ENCODE measurements at regions not wholly inside any gene's neighbourhood (a gene's known extent, or its start where the extent isn't known, plus 50 kb on each side); places are given as distances from the start of the nearest gene placed in this dataset.

DNA sequence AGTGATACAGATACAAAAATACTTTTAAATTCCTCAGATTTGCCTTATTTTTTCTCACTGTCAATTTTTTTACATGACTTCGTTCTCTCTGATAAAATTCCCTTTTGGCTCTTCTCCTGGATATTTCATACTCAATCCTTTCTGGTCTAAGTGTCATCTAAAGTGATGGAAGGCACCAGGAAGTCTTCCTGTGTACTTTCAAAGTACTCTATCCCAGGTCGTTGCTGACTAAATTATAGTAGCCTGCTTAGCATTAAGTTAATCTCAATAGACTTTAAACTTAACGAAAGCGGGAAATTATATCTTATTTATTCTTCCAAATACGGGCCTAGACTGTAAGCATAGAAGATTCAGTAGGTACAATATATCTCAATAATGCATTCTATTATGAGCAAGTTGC lies 67.8 kb downstream of the CASP12 start:
- FAIRE-seq (no peak), DNase-seq (ENCODE audit: insufficient read length, low spot score) (no peak)

DNA sequence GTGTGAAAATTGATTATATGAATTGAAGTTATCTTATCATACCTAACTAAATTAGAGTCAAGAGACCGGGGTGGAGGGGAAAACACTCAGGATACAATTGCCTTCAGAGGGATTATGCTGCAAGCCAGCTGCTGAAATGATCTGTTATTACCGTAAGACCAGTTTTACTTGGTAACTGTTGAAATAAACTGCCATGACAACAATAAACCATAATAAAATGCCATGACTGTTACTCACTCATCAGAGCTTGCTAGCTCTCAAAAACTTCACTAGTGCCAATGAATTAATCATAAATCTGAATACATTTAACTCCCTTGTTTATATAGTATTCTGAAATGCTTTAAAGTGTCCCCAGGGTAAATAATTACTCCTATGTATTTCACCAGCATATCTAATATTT lies 68.2 kb downstream of the CASP12 start:
- FAIRE-seq, result no peak
- DNase-seq (ENCODE audit: insufficient read length, low spot score), result no peak
- TF ChIP-seq, protein P1, sequence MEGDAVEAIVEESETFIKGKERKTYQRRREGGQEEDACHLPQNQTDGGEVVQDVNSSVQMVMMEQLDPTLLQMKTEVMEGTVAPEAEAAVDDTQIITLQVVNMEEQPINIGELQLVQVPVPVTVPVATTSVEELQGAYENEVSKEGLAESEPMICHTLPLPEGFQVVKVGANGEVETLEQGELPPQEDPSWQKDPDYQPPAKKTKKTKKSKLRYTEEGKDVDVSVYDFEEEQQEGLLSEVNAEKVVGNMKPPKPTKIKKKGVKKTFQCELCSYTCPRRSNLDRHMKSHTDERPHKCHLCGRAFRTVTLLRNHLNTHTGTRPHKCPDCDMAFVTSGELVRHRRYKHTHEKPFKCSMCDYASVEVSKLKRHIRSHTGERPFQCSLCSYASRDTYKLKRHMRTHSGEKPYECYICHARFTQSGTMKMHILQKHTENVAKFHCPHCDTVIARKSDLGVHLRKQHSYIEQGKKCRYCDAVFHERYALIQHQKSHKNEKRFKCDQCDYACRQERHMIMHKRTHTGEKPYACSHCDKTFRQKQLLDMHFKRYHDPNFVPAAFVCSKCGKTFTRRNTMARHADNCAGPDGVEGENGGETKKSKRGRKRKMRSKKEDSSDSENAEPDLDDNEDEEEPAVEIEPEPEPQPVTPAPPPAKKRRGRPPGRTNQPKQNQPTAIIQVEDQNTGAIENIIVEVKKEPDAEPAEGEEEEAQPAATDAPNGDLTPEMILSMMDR (IDR thresholded peaks at IDR 0.05; ENCODE audit: insufficient read depth, missing control alignments), result no peak

More for the DNA sequence above, 67.8 kb downstream of the CASP12 start:
- TF ChIP-seq, protein P1 (IDR thresholded peaks at IDR 0.05; ENCODE audit: insufficient read depth, missing control alignments), result no peak

DNA sequence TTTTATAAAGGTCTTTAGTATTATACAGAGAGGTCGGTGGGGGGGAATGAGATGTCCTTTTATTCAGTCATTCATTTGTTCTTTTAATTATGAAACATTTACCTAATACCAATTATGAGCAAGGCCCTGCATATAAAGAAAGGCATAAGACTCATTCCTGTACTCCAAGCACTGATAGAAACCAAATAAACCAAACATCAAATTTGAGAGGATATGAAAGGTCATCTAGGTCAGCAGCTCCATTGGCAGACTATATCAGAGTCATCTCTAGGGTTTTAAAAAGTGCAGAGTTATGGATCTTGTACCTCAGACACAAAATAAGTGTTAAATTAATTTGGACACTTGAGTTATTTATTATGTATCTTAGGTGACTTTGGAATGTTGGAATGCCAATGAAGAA lies 71.5 kb downstream of the CASP12 start:
- DNase-seq (ENCODE audit: insufficient read length, low spot score), result no peak

DNA sequence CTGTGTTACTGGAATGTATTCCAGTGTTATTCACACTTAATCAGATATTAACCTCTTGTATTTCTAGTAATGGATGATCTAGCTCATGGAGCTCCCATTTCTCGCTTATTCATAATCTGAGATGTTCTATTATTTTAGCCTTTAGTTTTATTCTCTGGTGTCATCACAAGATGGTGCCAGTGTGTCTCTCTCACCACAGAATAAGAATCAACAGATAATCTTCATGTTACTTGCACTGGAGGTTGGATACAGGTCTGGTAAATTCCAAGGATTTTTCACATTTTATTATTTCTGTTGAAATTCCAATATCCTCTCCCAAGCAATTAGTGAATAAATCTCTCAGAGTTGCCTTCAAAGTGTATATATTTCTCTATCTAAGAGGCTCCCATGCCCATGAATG lies 74.6 kb downstream of the CASP12 start:
- TF ChIP-seq, protein P1 (IDR thresholded peaks at IDR 0.05; ENCODE audit: insufficient read depth, missing control alignments), result no peak
- FAIRE-seq (no peak), DNase-seq (ENCODE audit: insufficient read length, low spot score) (no peak)

More for the DNA sequence above, 71.5 kb downstream of the CASP12 start:
- TF ChIP-seq, protein P1 (IDR thresholded peaks at IDR 0.05; ENCODE audit: insufficient read depth, missing control alignments), result no peak
- no peak for FAIRE-seq

DNA sequence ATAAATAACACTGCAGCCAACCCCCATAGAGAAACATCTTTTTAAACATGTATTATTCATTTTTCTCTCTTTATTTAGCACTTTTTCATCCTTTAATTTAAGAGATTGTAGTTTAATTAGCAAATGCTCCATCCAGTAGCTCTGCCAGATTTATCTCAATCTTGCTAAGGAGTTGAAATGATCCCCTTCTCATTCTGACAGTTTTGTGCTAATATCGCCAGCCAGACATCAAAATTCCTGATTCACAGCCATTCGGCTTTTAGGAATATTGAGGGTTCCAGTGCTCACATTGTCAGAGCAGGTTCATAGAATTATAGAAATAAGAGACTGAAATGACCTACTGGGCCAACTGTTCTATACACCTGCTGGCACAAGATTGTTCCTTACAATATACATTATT lies 77.8 kb downstream of the CASP12 start:
- TF ChIP-seq, protein P1 (IDR thresholded peaks at IDR 0.05; ENCODE audit: insufficient read depth, missing control alignments), result no peak
- FAIRE-seq, result no peak
- no peak for DNase-seq (ENCODE audit: insufficient read length, low spot score)

DNA sequence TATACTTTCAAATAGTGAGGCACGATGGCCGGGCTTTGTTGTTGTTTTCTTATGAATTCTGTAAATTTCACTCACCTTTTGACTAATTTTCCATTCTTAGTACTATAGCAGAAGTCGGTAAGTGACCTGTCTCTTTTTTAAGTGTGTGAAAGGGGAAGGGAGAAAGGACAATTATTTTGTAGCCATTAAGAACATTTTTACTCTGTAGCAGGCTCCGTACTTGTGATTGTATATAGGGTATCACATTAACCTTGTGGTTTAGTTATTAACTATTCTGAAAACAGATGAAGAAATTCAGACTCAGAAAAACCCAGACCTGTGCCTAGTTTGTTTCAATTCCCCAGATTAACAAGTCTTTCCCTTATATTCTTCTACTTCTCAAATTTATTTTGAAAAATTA lies 78.7 kb downstream of the CASP12 start:
- DNase-seq (ENCODE audit: insufficient read length, low spot score), result no peak
- TF ChIP-seq, protein P1 (IDR thresholded peaks at IDR 0.05; ENCODE audit: insufficient read depth, missing control alignments), result no peak
- no peak for FAIRE-seq

DNA sequence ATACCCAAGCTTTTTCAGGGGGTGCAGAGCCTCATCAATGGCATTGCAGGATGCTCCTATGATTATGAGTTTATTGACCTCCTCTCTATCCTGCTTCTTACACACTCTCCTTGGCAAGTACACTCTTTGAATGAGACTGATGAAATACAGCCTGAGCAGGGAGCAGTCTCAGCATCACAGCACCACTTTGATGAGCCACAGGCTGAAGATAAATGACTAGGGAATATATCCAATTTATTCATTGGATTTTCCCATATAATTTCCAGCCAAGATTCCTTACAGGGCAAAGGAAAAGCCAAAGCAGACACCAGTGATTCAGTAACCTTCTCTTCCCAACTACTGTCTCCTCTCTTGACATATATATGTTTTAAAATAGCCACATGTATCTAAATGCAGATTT lies 79.2 kb downstream of the CASP12 start:
- TF ChIP-seq, protein P1 (IDR thresholded peaks at IDR 0.05; ENCODE audit: insufficient read depth, missing control alignments), result no peak
- DNase-seq (ENCODE audit: insufficient read length, low spot score), result no peak
- no peak for FAIRE-seq
